Eye (tissue), 1 donor: ENCODE measurements at regions not wholly inside any gene's neighbourhood (a gene's known extent, or its start where the extent isn't known, plus 50 kb on each side); places are given as distances from the start of the nearest gene placed in this dataset.

Experiments used
- DNase-seq: peaks from one replicate; pipeline ENCODE4 v3.0.0-alpha.2; 2015

- no peak for DNase-seq
These were observed 213.9 kb upstream of the STXBP5 start for GRCh38 chr6:146990284-146990683.

GRCh38 chr6:146990821-146991798 lies 213.1 kb upstream of the STXBP5 start:
- DNase-seq, result no peak

DNA sequence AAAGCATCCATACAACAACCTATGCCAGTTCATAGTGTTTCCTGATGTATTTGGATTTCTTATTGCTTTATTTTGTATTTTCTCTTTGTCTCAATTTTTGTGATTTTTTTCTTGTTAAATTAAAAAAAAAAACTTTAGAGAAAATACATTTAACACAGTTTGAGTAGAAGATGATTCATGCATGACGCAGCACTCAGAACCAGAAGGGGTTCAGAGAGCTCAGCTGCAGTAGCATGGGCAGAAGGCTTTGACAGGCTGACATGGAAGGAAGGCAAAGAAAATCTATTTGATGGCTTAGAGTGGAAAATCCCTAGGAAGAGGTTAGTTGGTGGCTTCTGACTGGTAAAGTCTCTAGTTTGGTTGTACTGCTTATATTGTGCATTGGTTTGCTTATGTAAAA lies 207.2 kb upstream of the STXBP5 start:
- no peak for DNase-seq

DNA sequence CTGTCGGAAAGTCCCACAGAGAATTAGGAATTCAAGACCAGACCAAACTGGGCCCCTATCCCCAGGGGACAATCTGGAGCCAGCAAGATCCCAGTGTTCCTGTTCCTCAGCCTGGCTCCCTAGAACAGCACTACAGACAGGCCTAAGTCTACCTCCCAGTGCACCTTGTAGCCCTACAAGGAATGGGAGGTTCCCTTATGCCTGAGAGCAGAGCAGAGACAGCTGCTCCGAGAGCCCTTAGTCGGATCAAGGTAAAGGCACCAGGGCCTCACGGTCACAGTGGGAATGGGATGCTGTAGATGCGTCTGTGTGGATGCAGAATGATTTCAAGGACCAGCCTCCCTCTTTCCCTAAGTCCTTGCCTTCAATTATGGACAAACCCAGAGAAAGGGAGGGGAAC lies 204.5 kb upstream of the STXBP5 start:
- no peak for DNase-seq

DNA sequence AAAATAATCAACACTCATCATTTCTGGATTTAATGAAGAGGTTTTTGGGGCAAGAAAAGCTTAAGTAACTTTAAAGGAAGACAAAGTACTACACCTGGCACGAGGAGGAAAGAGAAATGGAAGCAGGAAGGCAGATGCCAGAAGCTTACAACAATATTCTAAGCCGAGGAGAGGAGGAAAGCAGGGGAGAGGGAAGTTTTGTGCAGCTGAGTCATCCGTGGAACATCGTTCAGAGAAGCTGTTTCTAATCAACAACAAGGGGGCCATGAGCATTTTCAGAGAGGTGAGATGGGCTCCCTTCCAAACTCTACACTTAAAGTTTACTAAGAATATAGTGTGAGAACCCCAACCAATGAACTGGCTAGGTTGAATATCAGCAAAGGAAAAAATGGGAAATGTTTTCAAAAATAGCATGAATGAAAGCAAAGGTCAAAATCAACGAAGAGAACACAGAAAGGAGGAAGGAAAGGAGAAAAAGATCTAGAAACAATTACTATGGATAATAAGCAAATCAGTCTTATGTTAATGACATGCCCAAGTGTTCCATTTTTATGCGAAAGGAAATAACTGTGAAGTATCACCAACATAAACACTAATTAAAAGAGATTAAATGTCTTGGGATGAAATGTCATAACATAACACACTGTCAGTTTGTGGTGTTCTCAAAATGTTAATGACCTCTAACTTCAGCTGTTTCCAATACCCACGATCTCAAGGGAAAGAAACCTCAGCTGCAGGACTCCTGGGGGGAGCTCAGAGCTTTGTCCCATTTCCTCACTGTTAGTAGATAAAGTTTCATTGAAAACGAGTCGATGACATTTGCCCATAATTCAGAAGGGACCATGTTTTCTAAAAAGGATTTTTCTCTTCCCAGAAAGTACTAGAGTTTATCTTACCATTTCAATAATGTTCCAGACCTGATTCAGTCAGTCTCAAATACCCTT lies 203.4 kb upstream of the STXBP5 start:
- DNase-seq, result peak; percentile 39

DNA sequence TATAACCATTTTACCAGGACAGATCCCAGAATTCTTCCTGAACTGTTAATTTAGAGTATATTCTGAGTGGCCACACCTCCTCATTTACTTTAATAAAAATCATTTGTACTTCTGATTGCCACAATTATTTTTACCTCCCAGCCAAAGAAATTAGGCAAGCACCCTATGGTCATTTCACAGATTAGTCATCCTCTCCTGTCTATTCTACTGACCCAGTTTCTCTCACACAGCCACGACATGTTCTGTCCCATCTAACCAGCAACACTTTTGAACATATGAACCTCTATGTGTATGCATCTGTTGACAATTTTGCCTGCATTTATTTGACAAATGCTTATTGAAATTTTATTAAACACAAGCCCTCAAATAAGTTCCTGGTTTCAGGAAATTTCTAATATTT lies 202.6 kb upstream of the STXBP5 start:
- DNase-seq, result no peak

GRCh38 chr6:147003186-147003585 lies 201.0 kb upstream of the STXBP5 start:
- no peak for DNase-seq

- no peak for DNase-seq
These were observed 198.7 kb upstream of the STXBP5 start for GRCh38 chr6:147005499-147005898.

DNA sequence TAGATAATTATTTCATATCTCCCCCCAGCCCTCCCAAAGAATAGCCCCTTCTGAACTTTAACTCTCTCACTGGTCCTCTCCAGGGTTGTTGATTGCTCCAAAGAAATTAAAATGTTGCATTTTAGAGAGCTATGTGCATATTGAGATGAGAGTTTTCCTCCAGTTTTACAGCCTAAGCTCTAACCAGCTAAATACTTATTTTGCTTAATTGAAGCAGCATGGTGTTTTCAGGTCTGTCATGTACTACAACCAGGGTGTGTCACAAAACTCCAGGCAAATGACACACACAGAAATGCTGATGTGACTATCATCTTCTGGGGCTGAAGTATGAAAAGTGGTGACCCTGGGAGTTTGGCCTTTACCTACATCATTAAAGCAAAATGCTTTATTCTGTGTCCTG lies 196.8 kb upstream of the STXBP5 start:
- no peak for DNase-seq

DNA sequence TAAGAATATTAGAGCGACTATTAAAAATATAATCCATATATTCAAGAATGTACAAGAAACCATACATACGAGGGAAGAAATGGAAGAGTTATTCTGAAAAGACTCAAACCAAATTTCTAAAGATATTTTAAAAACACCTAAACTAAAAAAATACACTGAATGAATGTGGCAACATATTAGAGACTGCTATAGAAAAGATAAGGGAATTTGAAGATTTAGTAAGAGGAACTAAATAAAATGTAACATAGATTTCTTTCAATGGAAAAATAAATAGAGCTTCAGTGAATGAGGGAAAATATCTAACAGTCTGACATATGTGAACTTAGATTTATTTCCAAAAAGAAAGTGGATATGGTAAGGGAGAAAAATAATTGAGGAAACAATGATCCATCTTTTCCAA lies 194.9 kb upstream of the STXBP5 start:
- no peak for DNase-seq

DNA sequence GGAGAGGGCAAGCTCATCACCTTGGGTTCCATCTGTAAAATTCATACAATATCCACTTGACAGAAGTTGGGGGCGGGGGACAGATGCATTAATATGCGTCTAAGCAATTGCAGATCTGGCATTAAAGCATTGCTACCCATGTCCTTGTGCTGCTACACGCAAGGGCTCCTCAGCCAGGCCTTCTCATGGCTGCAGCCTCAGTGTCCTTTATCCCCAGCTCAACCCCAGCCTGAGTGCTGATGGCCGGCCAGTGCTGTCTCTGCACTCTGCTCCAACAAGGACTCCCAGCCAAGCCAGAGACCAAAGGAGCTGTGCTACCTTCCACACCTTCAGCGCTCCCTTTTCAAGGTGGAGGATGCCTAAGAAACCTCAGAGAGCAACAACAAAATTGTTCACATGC lies 188.5 kb upstream of the STXBP5 start:
- DNase-seq, result no peak

- no peak for DNase-seq
These were observed 187.8 kb upstream of the STXBP5 start for GRCh38 chr6:147016440-147016839.

DNA sequence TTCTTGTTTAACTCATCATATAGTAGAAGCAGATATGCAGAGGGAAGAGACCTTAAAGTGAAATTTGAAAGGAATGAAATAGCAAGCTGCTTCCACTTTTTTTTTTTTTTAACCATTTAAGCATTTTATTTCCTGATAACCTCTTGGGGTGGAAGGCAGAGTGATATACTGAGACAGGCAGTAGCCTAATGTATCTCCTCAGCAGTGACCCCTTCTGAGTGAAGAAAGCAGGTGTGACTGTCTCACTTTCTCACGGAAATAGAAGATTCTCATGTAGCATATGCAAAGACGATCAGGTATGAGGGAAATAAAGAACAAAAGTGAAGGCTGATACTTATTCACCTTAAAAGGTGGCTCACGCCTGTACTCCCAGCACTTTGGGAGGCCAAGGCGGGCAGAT lies 187.1 kb upstream of the STXBP5 start:
- no peak for DNase-seq

GRCh38 chr6:147019001-147019400 lies 185.2 kb upstream of the STXBP5 start:
- DNase-seq, result peak; percentile 54

DNA sequence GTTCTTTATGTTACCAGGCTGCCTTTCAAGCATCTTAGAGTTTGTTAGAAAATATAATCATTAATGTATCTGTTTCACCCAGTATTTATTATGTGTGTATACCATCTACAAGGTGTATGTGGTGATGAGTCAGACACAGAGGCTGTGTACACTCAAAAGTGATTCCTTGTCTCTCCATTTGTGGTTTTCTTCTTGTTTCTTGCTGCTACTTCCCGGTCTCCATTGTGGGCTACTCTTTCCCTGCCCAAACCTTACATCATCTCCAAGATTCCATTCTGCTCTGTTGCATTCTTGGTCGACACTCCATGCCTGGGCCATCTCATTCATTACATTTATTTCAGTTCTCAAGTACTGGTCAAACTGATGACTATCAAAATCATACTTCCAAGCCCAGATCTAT lies 182.2 kb upstream of the STXBP5 start:
- no peak for DNase-seq

DNA sequence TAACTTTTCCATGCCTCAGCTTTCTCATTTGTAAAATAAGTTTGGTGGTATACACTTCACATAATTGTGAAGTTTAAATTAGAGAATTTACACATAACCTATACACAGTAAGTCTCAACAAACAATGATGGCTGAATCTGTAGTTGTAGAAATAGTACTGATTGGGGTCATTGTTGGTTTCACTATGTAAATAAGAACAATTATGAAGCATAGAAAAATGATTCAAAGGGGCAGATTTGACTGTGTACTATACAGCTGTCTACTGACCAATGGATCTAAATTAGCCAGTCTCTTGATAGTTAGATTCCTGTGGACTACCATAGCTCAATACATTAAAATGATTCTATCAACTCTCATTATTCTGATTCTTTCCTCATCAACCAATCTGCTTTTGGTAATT lies 181.1 kb upstream of the STXBP5 start:
- no peak for DNase-seq

DNA sequence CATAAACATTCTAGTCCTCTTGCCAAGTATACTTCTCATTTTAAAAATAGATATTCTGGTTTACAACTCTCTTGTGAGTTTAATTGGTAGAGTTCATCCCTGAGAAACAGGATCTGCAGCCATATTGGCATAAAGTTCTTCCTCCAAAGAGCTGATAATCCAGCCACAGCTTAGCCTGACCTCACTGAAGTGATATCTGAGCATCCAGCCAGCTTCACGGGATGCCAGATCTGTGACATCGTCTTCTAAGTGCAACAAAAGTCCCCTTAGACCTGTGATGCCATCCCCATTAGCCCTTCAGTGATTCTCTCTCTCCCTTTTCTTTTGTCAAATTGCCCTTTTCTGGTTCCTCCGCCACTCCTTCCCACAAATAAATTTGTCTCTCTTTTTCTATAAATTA lies 180.6 kb upstream of the STXBP5 start:
- DNase-seq, result no peak

- no peak for DNase-seq
These were observed 174.3 kb upstream of the STXBP5 start for GRCh38 chr6:147029923-147030322.

DNA sequence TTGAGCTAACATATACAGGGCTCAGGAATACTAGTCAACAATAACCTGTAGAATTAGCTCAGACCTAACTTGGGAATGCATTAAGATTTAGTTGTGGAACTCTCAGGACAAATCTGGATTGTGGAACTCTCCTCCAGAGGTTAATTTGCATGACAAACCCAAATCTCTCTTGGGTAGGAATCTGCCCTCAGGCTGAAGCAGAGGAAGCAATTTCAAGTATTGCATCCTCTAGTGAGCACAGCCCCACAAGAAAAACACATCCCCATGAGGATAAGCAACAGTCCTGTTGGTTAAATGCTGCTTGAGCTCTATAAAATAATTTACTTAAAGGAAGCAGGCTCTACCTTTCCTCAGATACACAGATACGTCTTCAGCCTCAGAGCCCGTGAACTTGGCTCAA lies 170.9 kb upstream of the STXBP5 start:
- peak; percentile 5 for DNase-seq

- peak; percentile 7 for DNase-seq
These were observed 168.3 kb upstream of the STXBP5 start for GRCh38 chr6:147035886-147036285.

DNA sequence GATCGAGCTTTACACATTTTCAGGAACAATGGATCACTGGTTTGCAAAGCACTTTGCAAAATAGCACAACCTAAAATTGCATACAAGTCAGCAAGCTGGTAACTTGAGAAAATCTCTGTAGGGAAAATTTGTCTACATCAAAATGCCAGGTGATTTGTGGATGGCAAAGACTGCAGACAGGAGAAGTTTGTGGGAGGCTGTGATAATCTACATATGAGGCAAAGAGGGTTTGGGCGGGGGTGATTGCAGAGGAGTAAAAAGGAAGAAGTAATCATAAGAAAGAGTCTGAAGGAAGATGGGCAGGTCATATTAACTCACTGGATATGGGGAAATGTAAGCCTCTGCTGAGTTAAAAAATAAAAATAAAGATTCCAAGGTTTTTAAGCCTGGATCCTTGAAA lies 166.3 kb upstream of the STXBP5 start:
- DNase-seq, result no peak

DNA sequence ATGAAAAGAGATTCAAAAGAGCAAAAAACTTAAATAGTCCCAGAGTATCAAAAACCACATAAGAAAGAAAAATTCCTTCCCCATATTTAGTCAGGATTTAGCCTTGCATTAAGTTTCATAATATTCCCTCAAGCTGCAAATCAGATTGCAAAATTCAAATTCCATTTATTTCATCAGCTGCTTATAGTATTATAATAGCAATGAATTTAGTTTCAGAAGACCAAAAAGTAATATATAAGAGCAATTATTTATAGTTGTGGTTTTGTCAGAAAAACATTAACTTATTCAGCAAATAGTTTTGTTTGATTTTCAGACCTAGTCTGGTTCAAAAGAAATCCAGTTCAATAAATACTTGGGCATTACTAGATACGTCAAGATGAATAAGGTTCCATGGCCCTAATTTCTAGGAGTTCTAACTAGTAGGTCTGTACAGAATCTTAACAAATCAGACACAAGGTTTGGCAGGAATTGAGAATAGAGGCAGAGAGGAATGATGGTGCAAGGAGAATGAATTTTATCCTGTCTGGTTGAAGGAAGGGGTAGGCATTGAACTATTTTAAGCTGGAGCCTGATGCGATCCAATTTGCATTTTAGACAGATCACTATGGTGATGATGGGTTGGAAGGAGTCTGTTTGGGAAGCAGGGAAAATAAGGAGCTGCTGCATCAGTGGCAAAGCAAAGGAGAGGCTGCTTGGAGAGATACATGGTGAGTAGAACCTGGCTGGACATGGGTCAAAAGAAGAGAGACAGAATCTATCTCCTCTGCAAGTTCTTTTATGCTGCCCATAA lies 163.9 kb upstream of the STXBP5 start:
- no peak for DNase-seq

DNA sequence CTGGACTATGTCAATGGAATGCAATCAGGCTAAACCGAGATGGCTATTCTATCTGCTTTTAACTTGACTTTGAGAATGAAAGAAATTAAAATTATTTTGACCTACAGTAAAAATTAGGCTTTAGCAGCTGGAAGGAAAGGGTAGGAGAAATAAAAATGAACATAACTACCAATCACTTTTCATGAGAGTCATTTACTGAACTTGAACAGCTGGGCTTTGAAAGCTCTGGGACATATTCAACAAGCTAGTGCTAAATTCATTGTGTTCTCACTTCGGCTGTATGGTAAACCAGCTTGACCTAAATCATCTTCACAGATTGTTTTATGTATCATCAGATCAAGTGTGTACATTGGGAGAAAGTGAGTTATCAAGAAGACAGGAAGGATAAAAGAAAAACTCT lies 161.5 kb upstream of the STXBP5 start:
- DNase-seq, result no peak
